Suppressor macrophage (primary cell): ENCODE measurements at regions not wholly inside any gene's neighbourhood (a gene's known extent, or its start where the extent isn't known, plus 50 kb on each side); places are given as distances from the start of the nearest gene placed in this dataset.

Experiments
- DNase-seq, 4 experiments: peaks; one replicate each; pipeline ENCODE4 v3.0.0-alpha.2; 2020 to 2022

GRCh38 chr13:60758637-60759036 lies 361.6 kb downstream of the TDRD3 start:
- DNase-seq = no peak

GRCh38 chr13:60757501-60758215 lies 360.6 kb downstream of the TDRD3 start:
- DNase-seq = no peak

GRCh38 chr13:60756306-60756705 lies 359.3 kb downstream of the TDRD3 start:
- DNase-seq = no peak

GRCh38 chr13:60755380-60756163 lies 358.6 kb downstream of the TDRD3 start:
- no peak for DNase-seq

GRCh38 chr13:60754211-60755090 lies 357.4 kb downstream of the TDRD3 start:
- no peak for DNase-seq

- no peak for DNase-seq
Measured at GRCh38 chr13:60753641-60754040, 356.6 kb downstream of the TDRD3 start.

GRCh38 chr13:60745343-60745742 lies 348.3 kb downstream of the TDRD3 start:
- DNase-seq = no peak

- no peak for DNase-seq
Measured at GRCh38 chr13:60733933-60734332, 336.9 kb downstream of the TDRD3 start.

GRCh38 chr13:60727140-60727539 lies 330.1 kb downstream of the TDRD3 start:
- no peak for DNase-seq

- no peak for DNase-seq
Measured at GRCh38 chr13:60721063-60721462, 324.0 kb downstream of the TDRD3 start.

GRCh38 chr13:60720590-60720989 lies 323.6 kb downstream of the TDRD3 start:
- DNase-seq = no peak

- DNase-seq = no peak
Measured at GRCh38 chr13:60716313-60716712, 319.3 kb downstream of the TDRD3 start.

GRCh38 chr13:60707878-60708277 lies 310.9 kb downstream of the TDRD3 start:
- DNase-seq = no peak

- DNase-seq = no peak
Measured at GRCh38 chr13:60701895-60702294, 304.9 kb downstream of the TDRD3 start.

GRCh38 chr13:60700994-60701393 lies 304.0 kb downstream of the TDRD3 start:
- no peak for DNase-seq

GRCh38 chr13:60699636-60700035 lies 302.6 kb downstream of the TDRD3 start:
- DNase-seq = no peak

- no peak for DNase-seq
Measured at GRCh38 chr13:60696602-60697001, 299.6 kb downstream of the TDRD3 start.

GRCh38 chr13:60691268-60691667 lies 294.2 kb downstream of the TDRD3 start:
- no peak for DNase-seq

GRCh38 chr13:60690604-60691003 lies 293.6 kb downstream of the TDRD3 start:
- DNase-seq = no peak

- DNase-seq = no peak
Measured at GRCh38 chr13:60689571-60689970, 292.6 kb downstream of the TDRD3 start.

- no peak for DNase-seq
Measured at GRCh38 chr13:60689076-60689475, 292.1 kb downstream of the TDRD3 start.

GRCh38 chr13:60679928-60680694 lies 283.1 kb downstream of the TDRD3 start:
- no peak for DNase-seq
